Ovary (tissue), 7 donors: ENCODE measurements at regions not wholly inside any gene's neighbourhood (a gene's known extent, or its start where the extent isn't known, plus 50 kb on each side); places are given as distances from the start of the nearest gene placed in this dataset.

Experiments
- DNase-seq, 5 donors: peaks; one replicate each; pipeline ENCODE4 v3.0.0-alpha.2; 2019 to 2020
- H3K27ac ChIP-seq, 2 donors: fragments of 200-600 bp; one replicate each; pipeline versions ENCODE4 v1.5.1 to v1.8.0; 2019 to 2022
- H3K27me3 ChIP-seq: fragments of 200-600 bp; one replicate; pipeline ENCODE4 v1.8.0; 2022
- H3K36me3 ChIP-seq: fragments of 200-600 bp; sonication (generic); one replicate; pipeline ENCODE4 v1.5.1; 2019
- H3K4me1 ChIP-seq: one replicate; pipeline ENCODE4 v1.8.1; 2013; ENCODE audit warnings: mild to moderate bottlenecking, moderate library complexity; ENCODE audit not compliant: insufficient read depth
- H3K4me3 ChIP-seq: fragments of 200-600 bp; sonication (generic); one replicate; pipeline ENCODE4 v1.5.1; 2017
- H3K9me3 ChIP-seq, 2 donors: fragments of 200-600 bp in 1 of 2; sonication (generic) in 1 of 2; one replicate each; pipeline versions ENCODE4 v1.5.1 to v1.8.1; 2013 to 2019; ENCODE audit warnings: mild to moderate bottlenecking in 1 of 2, moderate library complexity in 1 of 2
- EP300 ChIP-seq: sonication (generic); formaldehyde crosslinking; IDR thresholded peaks from one replicate; pipeline ENCODE4 v1.6.1; 2017; ENCODE audit warnings: antibody characterized with exemption
- POLR2A ChIP-seq: fragments of 450-650 bp; IDR thresholded peaks from one replicate; pipeline ENCODE4 v1.6.1; 2017; ENCODE audit warnings: antibody characterized with exemption, mild to moderate bottlenecking, moderate library complexity
- WGBS, 3 donors: extraction: QIAGEN DNeasy Blood & Tissue Kit in 1 of 3; methylation state at CpG; one replicate each; pipeline versions ENCODE4 v1.1.5 to v1.1.7; 2013 to 2017; 5-methylcytosine and 5-hydroxymethylcytosine counted together
- intact Hi-C, 4 donors: fragments of 100-400 bp; cut with DNase I; formaldehyde crosslinking; loops; one replicate each; pipeline versions ENCODE4 v1.11.0 to v1.15.1; 2022 to 2023
- TF ChIP-seq, protein P1 (sequence below), 3 donors: fragments of 450-650 bp in 2 of 3; fragments of 200-600 bp in 1 of 3; IDR thresholded peaks; one replicate each; pipeline versions ENCODE4 v1.5.1 to v1.8.0; 2016 to 2022; ENCODE audit warnings: antibody characterized with exemption in 3 of 3, mild to moderate bottlenecking in 1 of 3
- donor health status: DM: no; HTN: no; CAD: no; lungs with moderate emphysema.
- donor health status: DM: no; HTN: no; CAD: no.
- donor health status: Bipolar disorder and iron deficiency.
- donor health status: DM: no; HTN: no; CAD: no.
- donor health status: DM: yes; HTN: yes; CAD: no.

DNA sequence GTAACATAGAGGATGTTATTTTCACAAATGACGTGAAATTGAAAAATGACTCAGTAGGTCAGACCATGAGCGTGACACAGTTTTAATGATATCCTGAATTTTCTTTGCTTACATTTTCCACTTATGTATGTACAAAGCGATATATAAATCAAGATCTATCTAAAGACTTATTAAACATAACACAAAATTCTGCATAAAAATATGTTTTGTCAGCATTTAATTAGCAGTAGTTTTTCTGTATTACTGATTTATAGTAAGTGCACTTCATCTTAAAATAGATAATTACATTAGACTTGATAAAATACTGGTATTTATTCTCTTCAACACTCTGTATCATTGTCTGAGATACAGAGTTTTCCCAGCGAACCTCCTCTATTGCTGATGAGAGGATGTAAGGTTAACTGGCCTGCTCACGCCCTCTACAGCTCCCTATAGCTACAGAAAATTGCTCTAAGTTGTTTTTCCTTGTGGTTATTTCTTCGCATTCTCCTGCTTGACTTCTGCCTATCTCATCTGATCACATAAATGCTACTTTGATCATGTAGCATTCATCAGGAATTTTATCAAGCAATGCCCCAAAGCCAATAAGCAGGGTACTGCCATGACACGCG, 548.8 kb upstream of the REG3G start:
- no peaks in the 10 kb centered on the region for H3K9me3 ChIP-seq
- H3K4me1 ChIP-seq, result no peaks in the 10 kb centered on the region
- intact Hi-C loops, result no loop called here
- no peak overlapping the region for H3K27ac ChIP-seq
- no peak for DNase-seq
- no peaks in the 10 kb centered on the region for H3K27me3 ChIP-seq
- H3K36me3 ChIP-seq, result no peaks in the 10 kb centered on the region
- WGBS, 3 donors, result 80 to 87% (median 82%) methylated on average over 8 of the region's 8 CpGs
- TF ChIP-seq, protein P1, sequence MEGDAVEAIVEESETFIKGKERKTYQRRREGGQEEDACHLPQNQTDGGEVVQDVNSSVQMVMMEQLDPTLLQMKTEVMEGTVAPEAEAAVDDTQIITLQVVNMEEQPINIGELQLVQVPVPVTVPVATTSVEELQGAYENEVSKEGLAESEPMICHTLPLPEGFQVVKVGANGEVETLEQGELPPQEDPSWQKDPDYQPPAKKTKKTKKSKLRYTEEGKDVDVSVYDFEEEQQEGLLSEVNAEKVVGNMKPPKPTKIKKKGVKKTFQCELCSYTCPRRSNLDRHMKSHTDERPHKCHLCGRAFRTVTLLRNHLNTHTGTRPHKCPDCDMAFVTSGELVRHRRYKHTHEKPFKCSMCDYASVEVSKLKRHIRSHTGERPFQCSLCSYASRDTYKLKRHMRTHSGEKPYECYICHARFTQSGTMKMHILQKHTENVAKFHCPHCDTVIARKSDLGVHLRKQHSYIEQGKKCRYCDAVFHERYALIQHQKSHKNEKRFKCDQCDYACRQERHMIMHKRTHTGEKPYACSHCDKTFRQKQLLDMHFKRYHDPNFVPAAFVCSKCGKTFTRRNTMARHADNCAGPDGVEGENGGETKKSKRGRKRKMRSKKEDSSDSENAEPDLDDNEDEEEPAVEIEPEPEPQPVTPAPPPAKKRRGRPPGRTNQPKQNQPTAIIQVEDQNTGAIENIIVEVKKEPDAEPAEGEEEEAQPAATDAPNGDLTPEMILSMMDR (IDR thresholded peaks at IDR 0.05), result no peak
- no peak for TF ChIP-seq EP300
- no peak for TF ChIP-seq POLR2A
- no peak overlapping the region for H3K4me3 ChIP-seq

DNA sequence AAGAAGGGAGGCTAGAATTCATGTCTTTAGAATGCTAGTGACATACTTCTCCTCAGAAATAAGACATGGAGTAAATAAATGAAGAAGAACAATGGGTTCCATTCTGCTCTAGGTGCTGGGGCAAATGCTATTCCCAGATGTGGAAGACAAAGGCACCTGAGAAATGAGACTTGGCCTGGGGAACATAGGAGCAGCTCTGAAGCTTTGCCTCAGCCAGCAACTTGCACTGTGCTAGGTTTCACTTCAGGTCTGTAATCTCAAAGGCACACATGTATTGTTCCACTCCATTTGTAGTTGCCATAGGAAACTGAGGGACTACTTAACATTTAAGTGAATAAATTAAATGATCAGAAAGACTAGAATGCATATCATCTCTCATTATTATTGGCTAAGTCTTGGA, 538.9 kb upstream of the REG3G start:
- Histone ChIP-seq H3K27ac (no peak overlapping the region), H3K27me3 (no peaks in the 10 kb centered on the region), H3K4me1 (no peaks in the 10 kb centered on the region), H3K9me3 (no peaks in the 10 kb centered on the region), H3K4me3 (no peak overlapping the region), H3K36me3 (no peaks in the 10 kb centered on the region)
- intact Hi-C loops, result no loop called here
- DNase-seq, result no peak
- TF ChIP-seq EP300 (no peak), POLR2A (no peak)
- TF ChIP-seq, protein P1 (IDR thresholded peaks at IDR 0.05), result no peak

DNA sequence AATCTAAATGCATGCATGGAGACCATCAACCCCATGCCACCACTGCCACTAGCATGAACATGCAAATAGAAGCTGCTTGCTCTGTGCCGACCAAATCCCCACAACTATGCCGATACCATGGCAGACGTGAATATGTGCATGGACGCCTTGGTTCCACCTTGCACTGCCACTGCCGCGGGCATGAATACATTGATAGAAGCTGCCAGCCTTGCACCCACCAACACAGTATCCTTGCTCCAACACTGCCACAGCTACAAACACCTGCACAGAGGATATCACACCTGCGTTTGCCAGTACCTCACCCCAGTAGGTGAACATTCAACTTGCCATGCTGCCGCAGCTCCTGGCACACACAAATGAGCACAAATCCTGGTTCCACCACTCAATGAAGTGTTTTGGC, 527.4 kb upstream of the REG3G start:
- Histone ChIP-seq H3K4me1 (no peaks in the 10 kb centered on the region), H3K4me3 (no peak overlapping the region), H3K36me3 (no peaks in the 10 kb centered on the region), H3K27ac (no peak overlapping the region), H3K9me3 (no peaks in the 10 kb centered on the region), H3K27me3 (no peaks in the 10 kb centered on the region)
- TF ChIP-seq, protein P1 (IDR thresholded peaks at IDR 0.05), result no peak
- TF ChIP-seq EP300 (no peak), POLR2A (no peak)
- WGBS, 3 donors, result 92 to 95% (median 93%) methylated on average over 8 of the region's 8 CpGs
- peak in 1 of 5 donors; percentile 4 for DNase-seq
- intact Hi-C loops, result no loop called here

DNA sequence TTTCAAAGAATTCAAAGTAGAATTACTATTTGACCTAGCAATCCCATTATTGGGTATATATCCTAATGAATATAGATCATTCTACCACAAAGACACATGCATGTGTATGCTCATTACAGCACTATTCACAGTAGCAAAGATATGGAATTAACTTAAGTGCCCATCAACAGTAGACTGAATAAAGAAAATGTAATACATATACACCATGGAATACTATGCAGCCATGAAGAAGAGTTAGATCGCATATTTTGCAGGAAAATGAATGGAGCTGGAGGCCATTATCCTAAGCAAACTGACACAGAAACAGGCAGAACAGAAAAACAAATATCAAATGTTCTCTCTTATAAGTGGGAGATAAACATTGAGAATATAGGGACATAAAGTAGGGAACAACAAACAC, 519.2 kb upstream of the REG3G start:
- no peaks in the 10 kb centered on the region for H3K4me1 ChIP-seq
- intact Hi-C loops, result no loop called here
- TF ChIP-seq POLR2A (no peak), EP300 (no peak)
- TF ChIP-seq, protein P1 (IDR thresholded peaks at IDR 0.05), result no peak
- H3K27ac ChIP-seq, result no peak overlapping the region
- no peaks in the 10 kb centered on the region for H3K36me3 ChIP-seq
- no peak overlapping the region for H3K4me3 ChIP-seq
- no peaks in the 10 kb centered on the region for H3K9me3 ChIP-seq
- WGBS, 3 donors, result 46 to 94% (median 86%) methylated on average over 1 of the region's 1 CpG
- no peaks in the 10 kb centered on the region for H3K27me3 ChIP-seq
- DNase-seq, result no peak
